ENCODE measurements at regions not wholly inside any gene's neighbourhood (a gene's known extent, or its start where the extent isn't known, plus 50 kb on each side); places are given as distances from the start of the nearest gene placed in this dataset.

DNA sequence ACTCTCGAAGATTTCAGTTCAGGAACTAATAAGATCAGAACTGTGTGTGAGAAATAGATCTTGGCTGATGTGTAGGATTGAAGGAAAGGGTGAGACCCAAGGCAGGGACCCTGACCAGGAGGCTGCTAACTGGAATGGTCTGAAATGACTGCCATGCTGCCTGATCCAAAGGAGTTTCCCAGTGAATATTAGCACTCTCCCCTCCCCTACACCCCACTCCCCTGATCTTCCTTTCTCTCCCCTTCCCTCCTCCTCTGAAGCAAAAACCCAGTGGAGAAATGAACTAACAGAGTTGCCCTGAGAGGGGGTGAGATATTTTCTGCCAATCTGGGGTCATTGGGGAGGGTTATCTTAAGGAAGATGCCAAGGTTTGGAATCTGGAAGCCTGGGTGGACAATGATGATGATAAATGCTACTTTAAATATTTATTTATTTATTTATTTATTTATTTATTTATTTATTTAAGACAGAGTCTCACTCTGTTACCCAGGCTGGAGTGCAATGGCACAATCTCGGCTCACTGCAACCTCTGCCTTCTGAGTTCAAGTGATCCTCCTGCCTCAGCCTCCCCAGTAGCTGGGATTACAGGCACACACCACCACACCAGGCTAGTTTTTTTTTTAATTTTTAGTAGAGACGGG, 371.0 kb upstream of the CHD6 start:
- TF ChIP-seq, protein P1, sequence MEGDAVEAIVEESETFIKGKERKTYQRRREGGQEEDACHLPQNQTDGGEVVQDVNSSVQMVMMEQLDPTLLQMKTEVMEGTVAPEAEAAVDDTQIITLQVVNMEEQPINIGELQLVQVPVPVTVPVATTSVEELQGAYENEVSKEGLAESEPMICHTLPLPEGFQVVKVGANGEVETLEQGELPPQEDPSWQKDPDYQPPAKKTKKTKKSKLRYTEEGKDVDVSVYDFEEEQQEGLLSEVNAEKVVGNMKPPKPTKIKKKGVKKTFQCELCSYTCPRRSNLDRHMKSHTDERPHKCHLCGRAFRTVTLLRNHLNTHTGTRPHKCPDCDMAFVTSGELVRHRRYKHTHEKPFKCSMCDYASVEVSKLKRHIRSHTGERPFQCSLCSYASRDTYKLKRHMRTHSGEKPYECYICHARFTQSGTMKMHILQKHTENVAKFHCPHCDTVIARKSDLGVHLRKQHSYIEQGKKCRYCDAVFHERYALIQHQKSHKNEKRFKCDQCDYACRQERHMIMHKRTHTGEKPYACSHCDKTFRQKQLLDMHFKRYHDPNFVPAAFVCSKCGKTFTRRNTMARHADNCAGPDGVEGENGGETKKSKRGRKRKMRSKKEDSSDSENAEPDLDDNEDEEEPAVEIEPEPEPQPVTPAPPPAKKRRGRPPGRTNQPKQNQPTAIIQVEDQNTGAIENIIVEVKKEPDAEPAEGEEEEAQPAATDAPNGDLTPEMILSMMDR (IDR thresholded peaks at IDR 0.05) = no peak
- no peak for TF ChIP-seq ZFX (IDR thresholded peaks at IDR 0.05; ENCODE audit: borderline replicate concordance)

Measured in 22Rv1 (cell line).